ENCODE measurements at regions not wholly inside any gene's neighbourhood (a gene's known extent, or its start where the extent isn't known, plus 50 kb on each side); places are given as distances from the start of the nearest gene placed in this dataset.

GRCh38 chr4:175905925-175906324 is 93.9 kb upstream of the GPM6A start:
- no peaks in the 10 kb centered on the region for H3K27me3 ChIP-seq (ENCODE audit: control insufficient read depth in 4 of 4, insufficient read depth in 4 of 4, low read length in 3 of 4)
- H3K36me3 ChIP-seq (ENCODE audit: control insufficient read depth in 4 of 4, insufficient read depth in 3 of 4, low read depth in 1 of 4, low read length in 3 of 4) = no peaks in the 10 kb centered on the region
- TF ChIP-seq RAD21 (IDR thresholded peaks at IDR 0.05) (no peak), FOXA1 (IDR thresholded peaks at IDR 0.05) (no peak), JUND (IDR thresholded peaks at IDR 0.05) (no peak), CTCF (IDR thresholded peaks at IDR 0.05; ENCODE audit: low read depth, low read length, missing input control) (no peak), HNF4A (conservative IDR thresholded peaks at IDR 0.05) (no peak), GABPA (IDR thresholded peaks at IDR 0.05 in 1 of 2, conservative IDR thresholded peaks at IDR 0.05 in 1 of 2) (no peak), NR2F2 (IDR thresholded peaks at IDR 0.05) (no peak), RXRA (IDR thresholded peaks at IDR 0.05) (no peak), HNF4G (IDR thresholded peaks at IDR 0.05) (no peak), EGR1 (IDR thresholded peaks at IDR 0.05; ENCODE audit: low read depth in 2 of 2) (no peak), FOXA2 (IDR thresholded peaks at IDR 0.05) (no peak), TAF1 (conservative IDR thresholded peaks at IDR 0.05) (no peak), SP1 (IDR thresholded peaks at IDR 0.05) (no peak)
- TF ChIP-seq, protein P1, sequence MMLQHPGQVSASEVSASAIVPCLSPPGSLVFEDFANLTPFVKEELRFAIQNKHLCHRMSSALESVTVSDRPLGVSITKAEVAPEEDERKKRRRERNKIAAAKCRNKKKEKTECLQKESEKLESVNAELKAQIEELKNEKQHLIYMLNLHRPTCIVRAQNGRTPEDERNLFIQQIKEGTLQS (IDR thresholded peaks at IDR 0.05) = no peak
- TF ChIP-seq, protein P2, sequence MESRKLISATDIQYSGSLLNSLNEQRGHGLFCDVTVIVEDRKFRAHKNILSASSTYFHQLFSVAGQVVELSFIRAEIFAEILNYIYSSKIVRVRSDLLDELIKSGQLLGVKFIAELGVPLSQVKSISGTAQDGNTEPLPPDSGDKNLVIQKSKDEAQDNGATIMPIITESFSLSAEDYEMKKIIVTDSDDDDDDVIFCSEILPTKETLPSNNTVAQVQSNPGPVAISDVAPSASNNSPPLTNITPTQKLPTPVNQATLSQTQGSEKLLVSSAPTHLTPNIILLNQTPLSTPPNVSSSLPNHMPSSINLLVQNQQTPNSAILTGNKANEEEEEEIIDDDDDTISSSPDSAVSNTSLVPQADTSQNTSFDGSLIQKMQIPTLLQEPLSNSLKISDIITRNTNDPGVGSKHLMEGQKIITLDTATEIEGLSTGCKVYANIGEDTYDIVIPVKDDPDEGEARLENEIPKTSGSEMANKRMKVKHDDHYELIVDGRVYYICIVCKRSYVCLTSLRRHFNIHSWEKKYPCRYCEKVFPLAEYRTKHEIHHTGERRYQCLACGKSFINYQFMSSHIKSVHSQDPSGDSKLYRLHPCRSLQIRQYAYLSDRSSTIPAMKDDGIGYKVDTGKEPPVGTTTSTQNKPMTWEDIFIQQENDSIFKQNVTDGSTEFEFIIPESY (IDR thresholded peaks at IDR 0.05) = no peak
- TF ChIP-seq, protein P3, sequence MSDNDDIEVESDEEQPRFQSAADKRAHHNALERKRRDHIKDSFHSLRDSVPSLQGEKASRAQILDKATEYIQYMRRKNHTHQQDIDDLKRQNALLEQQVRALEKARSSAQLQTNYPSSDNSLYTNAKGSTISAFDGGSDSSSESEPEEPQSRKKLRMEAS (IDR thresholded peaks at IDR 0.05) = no peak
- TF ChIP-seq, protein P4, sequence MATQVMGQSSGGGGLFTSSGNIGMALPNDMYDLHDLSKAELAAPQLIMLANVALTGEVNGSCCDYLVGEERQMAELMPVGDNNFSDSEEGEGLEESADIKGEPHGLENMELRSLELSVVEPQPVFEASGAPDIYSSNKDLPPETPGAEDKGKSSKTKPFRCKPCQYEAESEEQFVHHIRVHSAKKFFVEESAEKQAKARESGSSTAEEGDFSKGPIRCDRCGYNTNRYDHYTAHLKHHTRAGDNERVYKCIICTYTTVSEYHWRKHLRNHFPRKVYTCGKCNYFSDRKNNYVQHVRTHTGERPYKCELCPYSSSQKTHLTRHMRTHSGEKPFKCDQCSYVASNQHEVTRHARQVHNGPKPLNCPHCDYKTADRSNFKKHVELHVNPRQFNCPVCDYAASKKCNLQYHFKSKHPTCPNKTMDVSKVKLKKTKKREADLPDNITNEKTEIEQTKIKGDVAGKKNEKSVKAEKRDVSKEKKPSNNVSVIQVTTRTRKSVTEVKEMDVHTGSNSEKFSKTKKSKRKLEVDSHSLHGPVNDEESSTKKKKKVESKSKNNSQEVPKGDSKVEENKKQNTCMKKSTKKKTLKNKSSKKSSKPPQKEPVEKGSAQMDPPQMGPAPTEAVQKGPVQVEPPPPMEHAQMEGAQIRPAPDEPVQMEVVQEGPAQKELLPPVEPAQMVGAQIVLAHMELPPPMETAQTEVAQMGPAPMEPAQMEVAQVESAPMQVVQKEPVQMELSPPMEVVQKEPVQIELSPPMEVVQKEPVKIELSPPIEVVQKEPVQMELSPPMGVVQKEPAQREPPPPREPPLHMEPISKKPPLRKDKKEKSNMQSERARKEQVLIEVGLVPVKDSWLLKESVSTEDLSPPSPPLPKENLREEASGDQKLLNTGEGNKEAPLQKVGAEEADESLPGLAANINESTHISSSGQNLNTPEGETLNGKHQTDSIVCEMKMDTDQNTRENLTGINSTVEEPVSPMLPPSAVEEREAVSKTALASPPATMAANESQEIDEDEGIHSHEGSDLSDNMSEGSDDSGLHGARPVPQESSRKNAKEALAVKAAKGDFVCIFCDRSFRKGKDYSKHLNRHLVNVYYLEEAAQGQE (IDR thresholded peaks at IDR 0.05) = no peak
- WGBS = 75% methylated on average over 2 of the region's 2 CpGs
- H3K9me3 ChIP-seq (ENCODE audit: control insufficient read depth in 4 of 4, low read length in 3 of 4) = no peaks in the 10 kb centered on the region
- H3K9ac ChIP-seq (ENCODE audit: low read depth in 1 of 2, low read length in 2 of 2) = no peak overlapping the region
- H3K4me1 ChIP-seq (ENCODE audit: control insufficient read depth in 4 of 4, insufficient read depth in 4 of 4, low read length in 3 of 4) = no peaks in the 10 kb centered on the region
- H3K4me3 ChIP-seq (ENCODE audit: low read depth in 1 of 3, low read length in 3 of 3) = no peak overlapping the region
- DNase-seq (ENCODE audit: low spot score) = no peak
- H3K27ac ChIP-seq (ENCODE audit: low read depth in 1 of 2, low read length in 2 of 2) = no peak overlapping the region

GRCh38 chr4:175906384-175906783 is 94.3 kb upstream of the GPM6A start:
- no peaks in the 10 kb centered on the region for H3K4me1 ChIP-seq (ENCODE audit: control insufficient read depth in 4 of 4, insufficient read depth in 4 of 4, low read length in 3 of 4)
- WGBS = 74% methylated on average over 5 of the region's 5 CpGs
- H3K4me3 ChIP-seq (ENCODE audit: low read depth in 1 of 3, low read length in 3 of 3) = no peak overlapping the region
- no peak overlapping the region for H3K9ac ChIP-seq (ENCODE audit: low read depth in 1 of 2, low read length in 2 of 2)
- no peaks in the 10 kb centered on the region for H3K27me3 ChIP-seq (ENCODE audit: control insufficient read depth in 4 of 4, insufficient read depth in 4 of 4, low read length in 3 of 4)
- H3K36me3 ChIP-seq (ENCODE audit: control insufficient read depth in 4 of 4, insufficient read depth in 3 of 4, low read depth in 1 of 4, low read length in 3 of 4) = no peaks in the 10 kb centered on the region
- H3K9me3 ChIP-seq (ENCODE audit: control insufficient read depth in 4 of 4, low read length in 3 of 4) = no peaks in the 10 kb centered on the region
- H3K27ac ChIP-seq (ENCODE audit: low read depth in 1 of 2, low read length in 2 of 2) = no peak overlapping the region
- DNase-seq (ENCODE audit: low spot score) = no peak
- TF ChIP-seq NR2F2 (IDR thresholded peaks at IDR 0.05) (no peak), CTCF (IDR thresholded peaks at IDR 0.05; ENCODE audit: low read depth, low read length, missing input control) (no peak), JUND (IDR thresholded peaks at IDR 0.05) (no peak), RXRA (IDR thresholded peaks at IDR 0.05) (no peak), GABPA (IDR thresholded peaks at IDR 0.05 in 1 of 2, conservative IDR thresholded peaks at IDR 0.05 in 1 of 2) (no peak), RAD21 (IDR thresholded peaks at IDR 0.05) (no peak), EGR1 (IDR thresholded peaks at IDR 0.05; ENCODE audit: low read depth in 2 of 2) (no peak), FOXA1 (IDR thresholded peaks at IDR 0.05) (no peak)
- TF ChIP-seq, protein P3 (IDR thresholded peaks at IDR 0.05) = no peak
- TF ChIP-seq, protein P4 (IDR thresholded peaks at IDR 0.05) = no peak
